Pancreas (tissue), 10 donors: ENCODE measurements at regions not wholly inside any gene's neighbourhood (a gene's known extent, or its start where the extent isn't known, plus 50 kb on each side); places are given as distances from the start of the nearest gene placed in this dataset.

Source experiments
- ATAC-seq, 4 donors: fragments of 200-7000 bp; cut with Tn5 transposase; one replicate each; pipeline versions ENCODE4 v1.8.0 to v1.9.1; 2020; ENCODE audit warnings: mild to moderate bottlenecking in 4 of 4, moderate library complexity in 4 of 4
- DNase-seq, 6 donors: peaks; one replicate each; pipeline ENCODE4 v3.0.0-alpha.2; 2020
- FAIRE-seq: peaks from 2 replicates; lab custom pipeline; 2012; peaks lifted over from hg19 to GRCh38; lab: Jason Lieb, UNC
- H3K27ac ChIP-seq, 4 donors: fragments of 200-600 bp; sonication (generic); 1 replicate in 3 of 4; 2 replicates in 1 of 4; pipeline versions ENCODE4 v1.5.0 to v1.8.0; 2020
- H3K27me3 ChIP-seq, 4 donors: fragments of 200-600 bp; one replicate each; pipeline ENCODE4 v1.8.0; 2021
- H3K36me3 ChIP-seq, 3 donors: fragments of 200-600 bp; sonication (generic) in 1 of 3; one replicate each; pipeline versions ENCODE4 v1.5.0 to v1.8.0; 2020 to 2021
- H3K4me1 ChIP-seq, 3 donors: fragments of 200-600 bp; one replicate each; pipeline ENCODE4 v1.8.0; 2021
- H3K4me3 ChIP-seq, 4 donors: fragments of 200-600 bp; sonication (generic) in 2 of 4; one replicate each; pipeline versions ENCODE4 v1.5.0 to v1.8.0; 2020 to 2021
- H3K9me3 ChIP-seq, 4 donors: fragments of 200-600 bp; one replicate each; pipeline ENCODE4 v1.8.0; 2021
- WGBS, 2 donors: extraction: QIAGEN DNeasy Blood & Tissue Kit; methylation state at CpG; one replicate each; pipeline ENCODE4 v1.1.7; 2013; 5-methylcytosine and 5-hydroxymethylcytosine counted together
- intact Hi-C, 3 donors: fragments of 100-400 bp; cut with DNase I; formaldehyde crosslinking; loops; one replicate each; pipeline versions ENCODE4 v1.11.1 to v1.14.2; 2022
- TF ChIP-seq, protein P1 (sequence below), 4 donors: fragments of 200-600 bp; sonication (generic) in 3 of 4; IDR thresholded peaks; one replicate each; pipeline versions ENCODE4 v1.5.0 to v1.8.0; 2021; ENCODE audit warnings: antibody characterized with exemption in 4 of 4
- donor health status: healthy with polysubstance abuse.
- donor health status: DM: no; HTN: no; CAD: no; lungs with moderate emphysema.
- donor health status: DM: no; HTN: no; CAD: no.
- donor health status: control.
- donor health status: control.
- donor health status: Bipolar disorder and iron deficiency.
- donor health status: DM: yes; HTN: yes; CAD: no.
- donor health status: DM: no; HTN: no; CAD: no.
- donor health status: DM: no; HTN: no; CAD: no.
- donor health status: DM: yes; HTN: yes; CAD: no.

DNA sequence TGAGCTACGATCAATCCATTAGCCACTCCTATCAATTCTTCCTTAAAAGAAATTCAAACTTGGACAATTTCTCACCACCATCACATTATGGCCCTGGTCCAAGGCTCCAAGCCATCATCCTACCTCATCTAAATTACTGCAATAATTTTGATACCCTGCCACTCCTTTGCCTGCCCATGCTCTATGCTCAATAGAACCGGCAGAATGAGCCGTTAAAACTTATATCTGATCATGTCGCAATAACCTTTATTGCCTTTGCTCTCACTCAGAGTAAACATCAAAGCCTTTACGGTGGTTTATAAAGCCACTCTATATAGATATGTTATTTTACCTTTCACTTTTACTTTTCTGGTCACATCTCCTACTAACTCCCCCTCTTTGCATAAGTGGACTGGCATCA, 2392.1 kb upstream of the RAG2 start:
- no peaks in the 10 kb centered on the region for H3K27me3 ChIP-seq
- TF ChIP-seq, protein P1, sequence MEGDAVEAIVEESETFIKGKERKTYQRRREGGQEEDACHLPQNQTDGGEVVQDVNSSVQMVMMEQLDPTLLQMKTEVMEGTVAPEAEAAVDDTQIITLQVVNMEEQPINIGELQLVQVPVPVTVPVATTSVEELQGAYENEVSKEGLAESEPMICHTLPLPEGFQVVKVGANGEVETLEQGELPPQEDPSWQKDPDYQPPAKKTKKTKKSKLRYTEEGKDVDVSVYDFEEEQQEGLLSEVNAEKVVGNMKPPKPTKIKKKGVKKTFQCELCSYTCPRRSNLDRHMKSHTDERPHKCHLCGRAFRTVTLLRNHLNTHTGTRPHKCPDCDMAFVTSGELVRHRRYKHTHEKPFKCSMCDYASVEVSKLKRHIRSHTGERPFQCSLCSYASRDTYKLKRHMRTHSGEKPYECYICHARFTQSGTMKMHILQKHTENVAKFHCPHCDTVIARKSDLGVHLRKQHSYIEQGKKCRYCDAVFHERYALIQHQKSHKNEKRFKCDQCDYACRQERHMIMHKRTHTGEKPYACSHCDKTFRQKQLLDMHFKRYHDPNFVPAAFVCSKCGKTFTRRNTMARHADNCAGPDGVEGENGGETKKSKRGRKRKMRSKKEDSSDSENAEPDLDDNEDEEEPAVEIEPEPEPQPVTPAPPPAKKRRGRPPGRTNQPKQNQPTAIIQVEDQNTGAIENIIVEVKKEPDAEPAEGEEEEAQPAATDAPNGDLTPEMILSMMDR (IDR thresholded peaks at IDR 0.05) = no peak
- no peaks in the 10 kb centered on the region for H3K4me1 ChIP-seq
- no peak for DNase-seq
- no peaks in the 10 kb centered on the region for H3K9me3 ChIP-seq
- FAIRE-seq = no peak
- intact Hi-C loops = no loop called here
- no peaks in the 10 kb centered on the region for H3K36me3 ChIP-seq
- 63 to 66% methylated on average over 5 of the region's 5 CpGs for WGBS, 2 donors
- H3K4me3 ChIP-seq = no peak overlapping the region
- H3K27ac ChIP-seq = no peak overlapping the region
- ATAC-seq = no peak

DNA sequence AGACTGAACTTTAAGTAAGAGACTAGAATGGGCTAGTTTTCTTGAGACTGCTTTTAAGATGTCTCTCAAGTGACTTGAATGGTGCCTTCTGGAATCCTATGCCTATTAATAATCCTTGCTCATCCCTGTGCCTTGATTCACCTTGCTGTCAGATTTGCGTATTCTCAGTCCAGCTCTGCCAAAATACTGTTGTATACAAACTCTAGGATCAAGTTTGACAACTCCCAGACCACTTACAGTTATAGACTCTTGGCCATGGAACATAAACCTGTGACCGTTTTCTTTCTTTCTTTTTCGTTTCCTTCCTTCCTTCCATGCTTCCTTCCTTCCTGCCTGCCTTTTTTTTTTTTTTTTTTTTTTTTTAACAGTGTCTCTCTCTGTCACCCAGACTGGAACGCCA, 2390.9 kb upstream of the RAG2 start:
- DNase-seq = no peak
- 50 to 81% methylated on average over 4 of the region's 4 CpGs for WGBS, 2 donors
- TF ChIP-seq, protein P1 (IDR thresholded peaks at IDR 0.05) = no peak

DNA sequence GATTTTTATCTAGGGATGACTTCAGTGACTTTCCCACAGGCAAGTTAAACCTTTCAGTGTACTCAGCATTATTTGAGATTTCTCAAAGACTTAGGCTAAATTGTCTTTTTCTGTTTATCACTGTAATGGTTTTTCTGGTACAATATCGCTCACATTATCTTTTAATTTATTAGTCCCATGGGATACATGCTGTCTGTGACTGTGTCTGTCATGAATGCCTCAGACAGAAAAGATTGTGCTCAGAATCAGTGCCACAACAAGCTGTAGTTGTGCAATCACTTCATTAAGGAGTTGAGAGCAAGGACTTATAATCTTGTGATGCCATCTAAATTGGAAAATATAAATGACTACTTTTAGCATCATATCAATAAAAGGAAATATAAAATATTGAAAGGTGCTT, 2374.2 kb upstream of the RAG2 start:
- DNase-seq (no peak), ATAC-seq (no peak), FAIRE-seq (no peak)
- H3K36me3 ChIP-seq = no peaks in the 10 kb centered on the region
- no peaks in the 10 kb centered on the region for H3K27me3 ChIP-seq
- intact Hi-C loops = no loop called here
- 63 to 64% methylated on average over 1 of the region's 1 CpG for WGBS, 2 donors
- no peak overlapping the region for H3K4me3 ChIP-seq
- no peak overlapping the region for H3K27ac ChIP-seq
- no peaks in the 10 kb centered on the region for H3K4me1 ChIP-seq
- TF ChIP-seq, protein P1 (IDR thresholded peaks at IDR 0.05) = no peak
- H3K9me3 ChIP-seq = no peaks in the 10 kb centered on the region

More for the DNA sequence above, 2390.9 kb upstream of the RAG2 start:
- Histone ChIP-seq H3K36me3 (no peaks in the 10 kb centered on the region), H3K27ac (no peak overlapping the region), H3K4me1 (no peaks in the 10 kb centered on the region), H3K9me3 (no peaks in the 10 kb centered on the region), H3K4me3 (no peak overlapping the region), H3K27me3 (no peaks in the 10 kb centered on the region)
- no peak for ATAC-seq
- intact Hi-C loops = no loop called here
- no peak for FAIRE-seq

DNA sequence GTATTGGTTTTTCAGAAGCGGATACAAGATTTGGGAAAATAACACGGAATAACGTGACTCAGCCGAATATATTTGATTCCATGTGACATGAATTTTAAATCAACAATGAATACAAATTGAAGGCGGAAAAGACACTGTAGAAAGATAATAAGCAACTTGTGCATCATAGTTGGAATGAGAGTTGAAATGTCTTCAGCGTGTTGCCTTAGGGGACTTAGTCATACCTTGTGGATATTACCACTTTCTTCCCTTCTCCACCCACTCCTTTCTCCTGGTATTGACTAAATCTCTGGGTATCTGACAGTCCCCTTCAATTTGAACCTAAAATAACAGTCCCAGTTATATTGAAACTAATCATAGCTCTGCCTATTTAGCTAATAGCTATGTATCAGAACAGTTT, 2373.1 kb upstream of the RAG2 start:
- H3K4me3 ChIP-seq = no peak overlapping the region
- ATAC-seq (no peak), DNase-seq (no peak), FAIRE-seq (no peak)
- no peaks in the 10 kb centered on the region for H3K9me3 ChIP-seq
- no peaks in the 10 kb centered on the region for H3K27me3 ChIP-seq
- no peaks in the 10 kb centered on the region for H3K36me3 ChIP-seq
- H3K27ac ChIP-seq = no peak overlapping the region
- H3K4me1 ChIP-seq = no peaks in the 10 kb centered on the region
- intact Hi-C loops = no loop called here
- TF ChIP-seq, protein P1 (IDR thresholded peaks at IDR 0.05) = no peak
- WGBS, 2 donors = 71 to 81% methylated on average over 6 of the region's 6 CpGs

DNA sequence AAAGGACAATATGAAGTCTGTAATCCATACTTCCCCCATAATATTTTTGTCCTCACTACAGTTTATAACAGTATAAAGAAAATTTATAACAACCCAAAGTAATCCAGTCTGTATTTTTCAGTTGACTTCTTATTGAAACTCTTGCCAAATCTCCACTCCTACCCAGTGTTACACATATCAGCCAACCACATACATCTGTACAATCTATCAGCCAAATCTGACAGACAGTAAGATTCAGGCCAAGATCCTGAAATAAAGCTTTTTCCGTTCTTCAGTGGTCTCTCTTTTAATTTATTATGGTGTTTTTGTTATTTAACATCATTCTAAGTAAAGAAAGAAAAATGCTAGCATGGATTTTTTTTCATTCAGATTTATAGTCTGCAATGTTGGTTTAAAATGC, 2370.9 kb upstream of the RAG2 start:
- WGBS, 2 donors = 0% methylated on average over 1 of the region's 1 CpG
- TF ChIP-seq, protein P1 (IDR thresholded peaks at IDR 0.05) = no peak
- DNase-seq (no peak), ATAC-seq (no peak), FAIRE-seq (no peak)
- Histone ChIP-seq H3K4me3 (no peak overlapping the region), H3K27me3 (no peaks in the 10 kb centered on the region), H3K27ac (no peak overlapping the region), H3K9me3 (no peaks in the 10 kb centered on the region), H3K4me1 (no peaks in the 10 kb centered on the region), H3K36me3 (no peaks in the 10 kb centered on the region)
- intact Hi-C loops = no loop called here
